Erythroblast (primary cell): ENCODE measurements at regions not wholly inside any gene's neighbourhood (a gene's known extent, or its start where the extent isn't known, plus 50 kb on each side); places are given as distances from the start of the nearest gene placed in this dataset.

Experiments
- GATA1 ChIP-seq: IDR thresholded peaks from 2 replicates; pipeline ENCODE4 v1.6.1; 2011; ENCODE audit warnings: low read depth, mild to moderate bottlenecking, control low read depth, low read length, moderate library complexity
- POLR2A ChIP-seq: IDR thresholded peaks from 2 replicates; pipeline ENCODE4 v1.6.1; 2011; ENCODE audit warnings: mild to moderate bottlenecking, low read length

DNA sequence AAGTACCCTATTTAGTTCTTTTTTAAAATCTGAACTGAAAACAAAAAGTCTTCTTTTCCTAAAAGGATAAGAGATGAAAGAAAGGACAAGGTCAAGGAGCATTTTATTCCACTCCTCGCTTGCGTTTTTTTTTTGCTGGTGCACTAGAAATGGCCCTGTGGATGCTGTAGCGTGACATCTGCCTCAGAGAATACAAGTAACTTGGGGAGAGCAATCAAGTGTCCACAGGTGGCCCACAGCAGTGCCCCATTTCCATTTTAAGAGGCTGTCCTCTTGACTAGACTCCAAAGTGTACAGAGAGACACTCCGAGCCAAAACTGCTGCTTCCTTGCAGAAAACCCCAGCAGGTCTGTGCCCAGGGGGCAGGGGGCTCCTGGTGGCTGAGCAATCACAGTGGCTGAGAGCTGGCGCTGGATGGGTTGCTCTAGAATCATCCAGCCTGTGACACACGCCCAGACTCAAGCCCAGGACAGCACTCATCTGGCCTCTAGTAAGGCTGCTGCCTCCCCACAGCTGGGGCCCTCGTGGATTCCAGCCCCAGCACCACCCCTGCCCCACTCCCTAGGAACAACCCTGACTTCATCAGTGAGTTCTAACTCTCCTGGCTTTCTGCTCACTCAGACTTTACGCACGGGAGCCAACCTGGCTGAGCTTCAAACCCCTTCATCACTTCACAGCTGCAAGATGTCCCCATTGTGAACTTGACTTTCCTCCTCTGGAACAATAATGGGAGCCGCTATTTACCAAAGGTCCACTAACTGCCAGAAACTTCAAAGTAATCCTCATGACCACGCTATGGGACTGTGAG lies 71.1 kb upstream of the SPATA12 start:
- no peak for TF ChIP-seq POLR2A
- TF ChIP-seq GATA1: no peak
